ENCODE measurements at regions not wholly inside any gene's neighbourhood (a gene's known extent, or its start where the extent isn't known, plus 50 kb on each side); places are given as distances from the start of the nearest gene placed in this dataset.

DNA sequence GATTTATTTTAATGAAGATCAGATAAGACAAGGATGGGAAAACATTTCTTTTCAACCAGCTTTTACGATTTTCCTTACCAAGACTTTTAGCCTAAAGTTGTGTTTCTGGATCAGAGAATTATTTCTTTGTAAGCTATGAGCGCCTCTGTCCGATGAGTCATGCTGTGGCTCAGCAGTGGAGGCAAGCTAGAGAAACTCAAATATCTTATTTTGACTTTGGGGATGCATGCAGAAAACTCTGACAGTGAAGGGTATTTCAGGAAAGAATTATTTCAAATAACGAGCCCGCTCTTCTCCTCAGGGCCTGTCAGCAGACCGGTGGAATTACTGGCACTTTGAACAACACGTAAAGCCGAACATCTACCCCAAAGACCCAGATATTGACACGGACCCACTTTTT lies 77.9 kb upstream of the OR5AK2 start:
- DNase-seq = no peak
- Histone ChIP-seq H3K27me3 (ENCODE audit: control insufficient read depth, insufficient read depth, low read length) (no peaks in the 10 kb centered on the region), H3K9ac (ENCODE audit: low read length in 3 of 3) (no peak overlapping the region), H3K9me3 (ENCODE audit: control insufficient read depth in 2 of 3, insufficient read depth in 1 of 3, low read length in 3 of 3) (no peaks in the 10 kb centered on the region), H3K4me3 (ENCODE audit: low read length in 3 of 3) (no peak overlapping the region), H3K4me1 (ENCODE audit: control insufficient read depth in 2 of 3, insufficient read depth in 2 of 3, low read depth in 1 of 3, low read length in 3 of 3) (no peaks in the 10 kb centered on the region), H3K36me3 (ENCODE audit: control insufficient read depth in 2 of 3, insufficient read depth in 3 of 3, low read length in 3 of 3) (no peaks in the 10 kb centered on the region), H3K27ac (ENCODE audit: low read depth in 2 of 2, low read length in 2 of 2) (no peak overlapping the region)
- no peak for FAIRE-seq
- intact Hi-C loops (cut with DNase I) = no loop called here
- no peak for TF ChIP-seq CTCF (IDR thresholded peaks at IDR 0.05; ENCODE audit: borderline replicate concordance, extremely low read depth, insufficient read depth)

DNA sequence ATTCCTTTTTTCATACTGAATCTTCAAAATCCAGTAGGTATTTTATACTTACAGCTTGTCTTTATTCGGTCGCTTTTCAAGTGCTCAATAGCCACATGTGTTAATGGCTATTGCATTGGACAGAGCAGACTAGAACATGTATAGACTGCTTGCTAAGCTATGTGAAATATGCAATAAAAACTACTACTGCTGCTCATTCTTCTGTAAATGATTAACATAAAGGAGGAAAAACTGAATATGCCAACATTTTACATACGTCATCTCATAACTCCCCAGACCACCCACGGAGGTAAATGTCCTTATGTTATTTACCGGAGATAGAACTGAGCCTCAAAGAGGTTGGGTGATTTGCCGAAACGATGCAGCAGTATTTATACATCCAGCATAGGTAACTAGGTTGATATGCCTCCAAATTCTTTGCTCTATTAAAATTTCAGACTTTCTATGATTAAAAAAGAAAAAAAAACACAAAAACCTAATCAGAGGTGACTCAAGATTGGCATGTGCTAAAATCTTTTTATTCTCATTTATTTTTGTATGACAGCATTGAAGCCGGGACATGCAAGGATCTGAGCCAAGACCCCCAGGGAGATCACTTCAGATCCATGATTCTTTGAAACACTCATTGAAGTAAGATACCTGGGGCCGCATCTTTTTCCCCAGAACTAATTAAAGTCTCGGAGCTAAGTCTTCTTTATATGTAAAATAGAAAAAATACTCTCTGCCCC lies 78.5 kb upstream of the OR5AK2 start:
- intact Hi-C loops (cut with DNase I) = no loop called here
- Histone ChIP-seq H3K4me1 (ENCODE audit: control insufficient read depth in 2 of 3, insufficient read depth in 2 of 3, low read depth in 1 of 3, low read length in 3 of 3) (no peaks in the 10 kb centered on the region), H3K27ac (ENCODE audit: low read depth in 2 of 2, low read length in 2 of 2) (no peak overlapping the region), H3K4me3 (ENCODE audit: low read length in 3 of 3) (no peak overlapping the region), H3K36me3 (ENCODE audit: control insufficient read depth in 2 of 3, insufficient read depth in 3 of 3, low read length in 3 of 3) (no peaks in the 10 kb centered on the region), H3K9ac (ENCODE audit: low read length in 3 of 3) (no peak overlapping the region), H3K27me3 (ENCODE audit: control insufficient read depth, insufficient read depth, low read length) (no peaks in the 10 kb centered on the region), H3K9me3 (ENCODE audit: control insufficient read depth in 2 of 3, insufficient read depth in 1 of 3, low read length in 3 of 3) (no peaks in the 10 kb centered on the region)
- FAIRE-seq = no peak
- no peak for TF ChIP-seq CTCF (IDR thresholded peaks at IDR 0.05; ENCODE audit: borderline replicate concordance, extremely low read depth, insufficient read depth)
- no peak for DNase-seq

GRCh38 chr11:56909563-56909962 lies 79.2 kb upstream of the OR5AK2 start:
- intact Hi-C loops (cut with DNase I) = no loop called here
- H3K27ac ChIP-seq (ENCODE audit: low read depth in 2 of 2, low read length in 2 of 2) = no peak overlapping the region
- no peak overlapping the region for H3K9ac ChIP-seq (ENCODE audit: low read length in 3 of 3)
- TF ChIP-seq CTCF (IDR thresholded peaks at IDR 0.05; ENCODE audit: borderline replicate concordance, extremely low read depth, insufficient read depth) = no peak
- no peaks in the 10 kb centered on the region for H3K27me3 ChIP-seq (ENCODE audit: control insufficient read depth, insufficient read depth, low read length)
- DNase-seq = no peak
- H3K4me3 ChIP-seq (ENCODE audit: low read length in 3 of 3) = no peak overlapping the region
- H3K9me3 ChIP-seq (ENCODE audit: control insufficient read depth in 2 of 3, insufficient read depth in 1 of 3, low read length in 3 of 3) = no peaks in the 10 kb centered on the region
- no peaks in the 10 kb centered on the region for H3K4me1 ChIP-seq (ENCODE audit: control insufficient read depth in 2 of 3, insufficient read depth in 2 of 3, low read depth in 1 of 3, low read length in 3 of 3)
- no peak for FAIRE-seq
- no peaks in the 10 kb centered on the region for H3K36me3 ChIP-seq (ENCODE audit: control insufficient read depth in 2 of 3, insufficient read depth in 3 of 3, low read length in 3 of 3)

DNA sequence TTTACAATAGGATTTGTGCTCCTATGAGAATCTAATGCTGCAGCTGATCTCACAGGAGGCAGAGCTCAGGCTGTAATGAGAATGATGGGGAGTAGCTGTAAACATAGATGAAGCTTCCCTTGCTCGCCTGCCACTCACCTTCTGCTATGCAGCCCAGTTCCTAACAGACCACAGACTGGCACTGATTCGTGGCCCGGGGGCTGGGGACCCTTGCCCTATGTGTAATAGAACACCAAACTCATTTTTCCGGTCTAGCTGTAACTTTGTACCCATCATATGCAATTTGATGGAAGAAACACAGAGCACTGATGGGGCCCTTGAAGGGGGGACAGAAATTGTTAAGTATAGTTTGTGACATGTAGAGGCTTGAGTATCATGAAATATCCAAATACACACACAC lies 79.6 kb upstream of the OR5AK2 start:
- Histone ChIP-seq H3K36me3 (ENCODE audit: control insufficient read depth in 2 of 3, insufficient read depth in 3 of 3, low read length in 3 of 3) (no peaks in the 10 kb centered on the region), H3K9ac (ENCODE audit: low read length in 3 of 3) (no peak overlapping the region), H3K9me3 (ENCODE audit: control insufficient read depth in 2 of 3, insufficient read depth in 1 of 3, low read length in 3 of 3) (no peaks in the 10 kb centered on the region), H3K4me3 (ENCODE audit: low read length in 3 of 3) (no peak overlapping the region), H3K27ac (ENCODE audit: low read depth in 2 of 2, low read length in 2 of 2) (no peak overlapping the region), H3K27me3 (ENCODE audit: control insufficient read depth, insufficient read depth, low read length) (no peaks in the 10 kb centered on the region), H3K4me1 (ENCODE audit: control insufficient read depth in 2 of 3, insufficient read depth in 2 of 3, low read depth in 1 of 3, low read length in 3 of 3) (no peaks in the 10 kb centered on the region)
- intact Hi-C loops (cut with DNase I) = no loop called here
- no peak for TF ChIP-seq CTCF (IDR thresholded peaks at IDR 0.05; ENCODE audit: borderline replicate concordance, extremely low read depth, insufficient read depth)
- FAIRE-seq (no peak), DNase-seq (no peak)

All from kidney (tissue), 13 donors.